Nephron (organoid): ENCODE measurements at regions not wholly inside any gene's neighbourhood (a gene's known extent, or its start where the extent isn't known, plus 50 kb on each side); places are given as distances from the start of the nearest gene placed in this dataset.

Experiments
- H3K27ac Mint-ChIP-seq, 3 experiments: 2 replicates each; pipeline ENCODE4 v1.8.0; 2020; ENCODE audit warnings: mixed read lengths in 3 of 3, mild to moderate bottlenecking in 2 of 3, moderate library complexity in 1 of 3
- H3K27me3 Mint-ChIP-seq: 2 replicates; pipeline ENCODE4 v1.8.0; 2021; ENCODE audit warnings: low read depth, mild to moderate bottlenecking, moderate library complexity, mixed read lengths
- H3K36me3 Mint-ChIP-seq: 2 replicates; pipeline ENCODE4 v1.8.0; 2020; ENCODE audit warnings: low read depth, mixed read lengths
- H3K4me1 Mint-ChIP-seq: 2 replicates; pipeline ENCODE4 v1.8.0; 2020; ENCODE audit warnings: mixed read lengths
- H3K4me3 Mint-ChIP-seq, 3 experiments: 2 replicates each; pipeline ENCODE4 v1.8.0; 2020; ENCODE audit warnings: mild to moderate bottlenecking in 3 of 3, mixed read lengths in 3 of 3, moderate library complexity in 2 of 3
- H3K9me3 Mint-ChIP-seq: 2 replicates; pipeline ENCODE4 v1.8.0; 2020; ENCODE audit warnings: mixed read lengths
- CTCF ChIP-seq, 3 experiments: fragments of 200-600 bp; sonication (generic); IDR thresholded peaks; one replicate each; pipeline ENCODE4 v1.5.0; 2021; ENCODE audit warnings: antibody characterized with exemption in 3 of 3; ENCODE audit not compliant: unreplicated experiment in 3 of 3

GRCh38 chr15:69903470-69904469 is 193.9 kb downstream of the TLE3 start:
- H3K27ac Mint-ChIP-seq: peak overlapping the region in 1 of 3 experiments; percentile 11
- peaks cover 18% of the 10 kb centered on the region for H3K4me1 Mint-ChIP-seq
- H3K27me3 Mint-ChIP-seq: peaks cover 49% of the 10 kb centered on the region
- no peak for TF ChIP-seq CTCF (IDR thresholded peaks at IDR 0.05; ENCODE audit: unreplicated experiment in 3 of 3)
- no peaks in the 10 kb centered on the region for H3K36me3 Mint-ChIP-seq
- H3K9me3 Mint-ChIP-seq: no peaks in the 10 kb centered on the region
- no peak overlapping the region for H3K4me3 Mint-ChIP-seq

GRCh38 chr15:69906256-69907185 is 191.2 kb downstream of the TLE3 start:
- Mint-ChIP-seq H3K27me3 (peaks cover 54% of the 10 kb centered on the region), H3K4me1 (peaks cover 18% of the 10 kb centered on the region), H3K9me3 (no peaks in the 10 kb centered on the region), H3K4me3 (no peak overlapping the region), H3K36me3 (no peaks in the 10 kb centered on the region), H3K27ac (no peak overlapping the region)
- TF ChIP-seq CTCF (IDR thresholded peaks at IDR 0.05; ENCODE audit: unreplicated experiment in 3 of 3): no peak

GRCh38 chr15:69908060-69908459 is 189.7 kb downstream of the TLE3 start:
- H3K9me3 Mint-ChIP-seq: no peaks in the 10 kb centered on the region
- no peak overlapping the region for H3K4me3 Mint-ChIP-seq
- H3K27me3 Mint-ChIP-seq: peaks cover 51% of the 10 kb centered on the region
- no peak overlapping the region for H3K27ac Mint-ChIP-seq
- peaks cover 18% of the 10 kb centered on the region for H3K4me1 Mint-ChIP-seq
- no peaks in the 10 kb centered on the region for H3K36me3 Mint-ChIP-seq
- no peak for TF ChIP-seq CTCF (IDR thresholded peaks at IDR 0.05; ENCODE audit: unreplicated experiment in 3 of 3)

GRCh38 chr15:69908590-69909420 is 188.9 kb downstream of the TLE3 start:
- Mint-ChIP-seq H3K9me3 (no peaks in the 10 kb centered on the region), H3K27me3 (peaks cover 58% of the 10 kb centered on the region), H3K27ac (no peak overlapping the region), H3K36me3 (no peaks in the 10 kb centered on the region), H3K4me3 (no peak overlapping the region), H3K4me1 (peaks cover 15% of the 10 kb centered on the region)
- no peak for TF ChIP-seq CTCF (IDR thresholded peaks at IDR 0.05; ENCODE audit: unreplicated experiment in 3 of 3)

GRCh38 chr15:69909719-69910444 is 187.8 kb downstream of the TLE3 start:
- Mint-ChIP-seq H3K36me3 (no peaks in the 10 kb centered on the region), H3K9me3 (no peaks in the 10 kb centered on the region), H3K4me3 (no peak overlapping the region), H3K4me1 (peaks cover 7% of the 10 kb centered on the region), H3K27me3 (peaks cover 58% of the 10 kb centered on the region), H3K27ac (no peak overlapping the region)
- TF ChIP-seq CTCF (IDR thresholded peaks at IDR 0.05; ENCODE audit: unreplicated experiment in 3 of 3): no peak
